Epithelial cell of proximal tubule (primary cell): ENCODE measurements at regions not wholly inside any gene's neighbourhood (a gene's known extent, or its start where the extent isn't known, plus 50 kb on each side); places are given as distances from the start of the nearest gene placed in this dataset.

Source experiments
- DNase-seq: peaks from one replicate; pipeline ENCODE4 v3.0.0-alpha.2; 2011; ENCODE audit warnings: low read depth
- H3K4me3 ChIP-seq: 2 replicates; pipeline ENCODE4 v1.5.1; 2011; ENCODE audit warnings: low read depth, mild to moderate bottlenecking, low read length
- TF ChIP-seq, protein P1 (sequence below): conservative IDR thresholded peaks from 2 replicates; pipeline ENCODE4 v1.5.1; 2012; ENCODE audit warnings: low read depth, mild to moderate bottlenecking, low read length

DNA sequence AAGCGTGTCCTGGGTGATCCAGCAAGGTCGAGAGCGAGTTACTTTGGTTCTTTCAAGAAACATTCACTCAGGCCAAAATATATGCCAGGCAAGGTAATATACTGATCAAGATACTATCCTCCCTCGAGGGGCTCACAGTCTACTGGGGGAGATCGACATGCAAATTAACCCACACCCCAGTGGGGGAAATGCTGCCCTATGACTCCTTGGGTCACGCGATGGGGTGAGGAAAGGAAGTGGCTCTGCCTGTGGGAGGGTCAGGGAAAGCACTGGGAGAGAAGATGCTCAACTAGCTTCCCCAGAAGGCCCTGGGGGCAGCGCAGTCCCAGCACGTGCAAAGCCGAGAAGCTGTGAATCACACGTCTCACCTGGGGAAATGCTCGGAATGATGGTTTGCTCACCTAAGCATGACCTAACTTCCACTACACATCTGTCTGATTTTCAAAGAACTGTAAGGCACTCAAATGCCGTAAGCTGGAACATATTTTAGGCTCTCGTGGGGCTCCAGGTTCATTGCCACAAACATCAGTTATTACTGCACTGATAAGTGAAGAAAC lies 130.7 kb downstream of the RCN1 start:
- DNase-seq, result no peak
- TF ChIP-seq, protein P1, sequence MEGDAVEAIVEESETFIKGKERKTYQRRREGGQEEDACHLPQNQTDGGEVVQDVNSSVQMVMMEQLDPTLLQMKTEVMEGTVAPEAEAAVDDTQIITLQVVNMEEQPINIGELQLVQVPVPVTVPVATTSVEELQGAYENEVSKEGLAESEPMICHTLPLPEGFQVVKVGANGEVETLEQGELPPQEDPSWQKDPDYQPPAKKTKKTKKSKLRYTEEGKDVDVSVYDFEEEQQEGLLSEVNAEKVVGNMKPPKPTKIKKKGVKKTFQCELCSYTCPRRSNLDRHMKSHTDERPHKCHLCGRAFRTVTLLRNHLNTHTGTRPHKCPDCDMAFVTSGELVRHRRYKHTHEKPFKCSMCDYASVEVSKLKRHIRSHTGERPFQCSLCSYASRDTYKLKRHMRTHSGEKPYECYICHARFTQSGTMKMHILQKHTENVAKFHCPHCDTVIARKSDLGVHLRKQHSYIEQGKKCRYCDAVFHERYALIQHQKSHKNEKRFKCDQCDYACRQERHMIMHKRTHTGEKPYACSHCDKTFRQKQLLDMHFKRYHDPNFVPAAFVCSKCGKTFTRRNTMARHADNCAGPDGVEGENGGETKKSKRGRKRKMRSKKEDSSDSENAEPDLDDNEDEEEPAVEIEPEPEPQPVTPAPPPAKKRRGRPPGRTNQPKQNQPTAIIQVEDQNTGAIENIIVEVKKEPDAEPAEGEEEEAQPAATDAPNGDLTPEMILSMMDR, result no peak
- no peak overlapping the region for H3K4me3 ChIP-seq

DNA sequence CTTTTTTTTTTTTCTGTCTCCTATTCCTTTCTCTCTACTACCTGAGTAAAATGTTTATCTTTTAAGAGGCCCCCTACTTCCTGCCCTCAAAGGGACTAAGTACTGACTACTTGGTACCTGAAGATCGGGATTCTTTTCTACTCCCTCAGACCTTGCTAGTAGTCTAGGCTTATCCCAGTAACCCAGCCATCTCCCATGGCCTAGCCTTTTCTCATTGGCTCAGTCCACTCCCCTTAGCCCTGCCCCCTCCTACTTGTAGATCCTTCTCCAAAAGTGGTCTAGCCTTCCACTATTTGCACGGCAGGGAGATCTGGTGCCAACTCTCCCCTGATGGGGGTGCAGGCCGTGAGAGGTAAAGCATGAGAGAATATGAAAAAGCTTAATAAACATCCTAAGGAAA lies 133.7 kb downstream of the RCN1 start:
- H3K4me3 ChIP-seq, result no peak overlapping the region
- TF ChIP-seq, protein P1, result no peak
- DNase-seq, result no peak

DNA sequence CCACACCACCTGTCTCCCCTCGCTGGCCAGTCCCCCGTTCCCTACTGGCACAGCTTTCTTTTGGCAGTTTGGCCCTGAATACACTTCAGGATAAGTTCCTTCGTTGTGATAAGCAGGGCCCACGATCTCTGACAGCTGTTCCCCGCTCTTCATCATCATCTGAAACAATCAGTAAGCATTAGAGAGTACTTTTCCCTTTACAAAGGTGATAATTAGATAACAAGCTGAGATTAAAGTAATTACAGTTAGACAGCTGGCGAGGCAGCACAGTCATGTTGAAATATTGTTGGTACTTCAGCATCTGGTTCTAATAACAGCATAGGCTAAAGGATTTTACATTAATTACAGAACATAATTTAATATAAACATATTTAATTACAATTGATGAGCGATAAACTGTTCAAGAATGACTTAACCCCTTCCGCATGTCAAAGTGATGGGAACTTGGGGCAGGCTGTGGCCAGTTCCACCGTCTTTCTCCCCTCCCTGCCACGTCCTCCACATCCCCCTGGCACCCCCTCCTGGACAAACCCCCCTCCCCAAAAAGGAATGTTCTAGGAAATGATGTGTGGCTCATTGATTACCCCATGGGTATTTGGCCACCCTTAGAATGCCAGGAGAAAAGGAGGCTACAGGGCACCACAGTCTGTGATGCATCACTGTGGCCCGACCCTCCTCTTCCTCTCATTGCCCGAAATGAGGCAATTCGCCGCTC lies 134.9 kb downstream of the RCN1 start:
- DNase-seq, result no peak
- TF ChIP-seq, protein P1, result no peak
- H3K4me3 ChIP-seq, result no peak overlapping the region

DNA sequence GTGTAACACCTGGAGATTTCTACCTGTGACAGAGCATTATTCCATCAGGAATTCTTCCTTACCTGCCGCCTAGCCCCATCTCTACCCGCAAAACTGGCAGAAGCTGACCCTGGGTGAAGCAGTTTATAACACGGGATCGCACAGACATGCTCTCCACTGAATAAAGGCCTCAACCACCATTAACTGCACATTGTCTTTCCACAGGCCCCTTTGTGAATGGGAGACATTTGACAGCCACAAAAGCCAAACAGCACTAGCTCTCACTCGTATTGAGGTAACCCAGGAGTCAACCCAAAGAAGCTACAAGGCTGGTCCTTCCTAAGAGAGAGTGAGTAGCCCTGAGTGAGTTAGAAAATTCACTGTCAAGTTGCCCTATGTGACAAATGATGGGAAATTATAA lies 135.6 kb downstream of the RCN1 start:
- no peak for DNase-seq
- TF ChIP-seq, protein P1, result no peak
- H3K4me3 ChIP-seq, result no peak overlapping the region

DNA sequence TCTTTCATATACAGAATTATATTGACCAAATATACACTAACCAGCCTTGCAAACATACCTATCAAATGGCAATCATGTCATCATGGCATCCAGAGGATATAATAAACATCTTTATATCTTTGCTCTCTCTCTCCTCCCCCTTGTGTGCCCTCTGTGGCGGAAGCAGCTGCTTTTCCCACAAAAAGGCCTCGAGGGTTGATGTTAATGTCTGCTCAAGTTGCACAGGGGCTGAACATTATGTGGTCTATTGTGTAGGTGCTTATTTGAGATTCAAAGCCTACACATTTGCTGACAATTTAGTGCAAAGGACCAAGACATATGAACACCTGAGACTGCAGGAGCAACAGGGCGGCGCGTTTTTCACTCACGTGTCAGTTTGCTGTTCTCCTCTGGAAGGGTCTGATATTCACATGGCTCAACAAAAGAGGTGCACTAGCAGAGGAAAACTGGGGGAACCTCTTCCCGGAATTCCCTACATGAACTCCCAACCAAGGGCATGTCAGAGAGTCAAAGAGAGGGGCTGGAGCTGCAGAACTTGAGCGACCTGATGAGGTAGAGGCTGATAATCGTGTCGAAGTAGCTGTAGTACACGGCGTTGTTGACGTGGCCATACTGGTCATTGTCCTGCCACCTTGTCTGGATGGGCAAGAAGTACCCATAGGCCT lies 138.8 kb downstream of the RCN1 start:
- no peak for DNase-seq
- H3K4me3 ChIP-seq, result no peak overlapping the region
- TF ChIP-seq, protein P1, result no peak

DNA sequence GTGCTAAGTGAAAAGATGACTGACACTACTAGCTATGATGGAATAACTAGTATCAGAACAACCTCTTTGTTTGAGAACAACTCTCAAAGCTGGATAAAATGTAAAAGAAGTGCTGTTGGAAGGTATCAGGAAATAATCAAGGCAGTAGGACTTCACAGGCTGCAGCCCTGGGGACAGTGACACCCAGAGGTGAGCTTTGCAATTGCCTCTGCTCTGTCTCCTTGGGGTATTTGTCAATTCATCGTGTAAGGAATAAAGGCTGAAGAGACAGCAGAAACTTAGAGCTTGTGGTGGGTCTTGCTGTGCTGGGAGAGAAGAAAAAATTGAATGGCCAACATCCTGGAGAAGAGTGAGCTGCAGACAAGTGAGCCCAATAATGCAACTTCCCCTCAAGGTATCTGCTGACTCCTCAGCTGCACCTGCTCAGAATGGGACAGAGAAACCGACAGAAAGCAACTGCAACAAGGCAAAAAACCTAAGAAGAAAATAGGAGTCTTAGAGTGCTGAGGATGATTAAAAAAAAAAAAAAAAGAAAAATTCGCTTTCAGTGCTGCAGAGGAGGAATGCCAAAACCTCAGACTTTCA lies 141.1 kb downstream of the RCN1 start:
- no peak overlapping the region for H3K4me3 ChIP-seq
- TF ChIP-seq, protein P1, result peak; percentile 88
- no peak for DNase-seq
